PC-9 (cell line): ENCODE measurements at regions not wholly inside any gene's neighbourhood (a gene's known extent, or its start where the extent isn't known, plus 50 kb on each side); places are given as distances from the start of the nearest gene placed in this dataset.

Experiments used
- BruUV-seq: library from RNA; stranded (reverse); fragments of 400-500 nt; replicated peaks from 2 replicates; lab custom pipeline; 2021; lab: Mats Ljungman, UMichigan
- CTCF ChIA-PET: fragments of 300-600 bp; sonication (Branson Sonifier 250); formaldehyde crosslinking; loops from one replicate; lab custom pipeline; 2022; ENCODE audit warnings: antibody characterized with exemption; lab: Charles Lee
- POLR2A ChIA-PET: fragments of 300-600 bp; sonication (Branson Sonifier 250); formaldehyde crosslinking; loops from one replicate; lab custom pipeline; 2022; ENCODE audit warnings: antibody characterized with exemption; ENCODE audit not compliant: unreplicated experiment; lab: Charles Lee
- DNase-seq, 2 experiments: peaks; one replicate each; pipeline versions ENCODE4 v3.0.0 to v3.0.0-alpha.2; 2015 to 2022; ENCODE audit warnings: mixed read lengths in 1 of 2
- H2AFZ ChIP-seq: fragments of 200-600 bp; sonication (generic); 2 replicates; pipeline ENCODE4 v1.8.1; 2017; ENCODE audit warnings: antibody characterized with exemption
- H3F3A ChIP-seq: fragments of 200-600 bp; sonication (generic); 2 replicates; pipeline ENCODE4 v1.8.1; 2017; ENCODE audit warnings: antibody characterized with exemption, mild to moderate bottlenecking, low read depth; ENCODE audit not compliant: insufficient read depth
- H3K27ac ChIP-seq: fragments of 200-600 bp; sonication (generic); 2 replicates; pipeline ENCODE4 v1.6.1; 2016; ENCODE audit warnings: mixed run types
- H3K27me3 ChIP-seq: fragments of 200-600 bp; sonication (generic); 2 replicates; pipeline ENCODE4 v1.6.1; 2016; ENCODE audit warnings: low read depth, mixed run types; ENCODE audit not compliant: insufficient read depth
- H3K36me3 ChIP-seq: fragments of 200-600 bp; sonication (generic); 2 replicates; pipeline ENCODE4 v1.6.1; 2016; ENCODE audit warnings: low read depth, mixed run types
- H3K4me1 ChIP-seq: fragments of 200-600 bp; sonication (generic); replicated peaks from 2 replicates; pipeline ENCODE4 v1.6.1; 2016; ENCODE audit warnings: mixed run types; ENCODE audit not compliant: insufficient read depth
- H3K4me2 ChIP-seq: fragments of 200-600 bp; sonication (generic); 2 replicates; pipeline ENCODE4 v1.6.1; 2017; ENCODE audit warnings: mixed run types
- H3K4me3 ChIP-seq: fragments of 200-600 bp; sonication (generic); 2 replicates; pipeline ENCODE4 v1.6.1; 2016; ENCODE audit warnings: mixed run types
- H3K79me2 ChIP-seq: fragments of 200-600 bp; sonication (generic); 2 replicates; pipeline ENCODE4 v1.6.1; 2017; ENCODE audit warnings: low read depth, mixed run types
- H3K9me2 ChIP-seq: fragments of 200-600 bp; sonication (generic); 2 replicates; pipeline ENCODE4 v1.8.1; 2017; ENCODE audit warnings: mild to moderate bottlenecking; ENCODE audit not compliant: insufficient read depth
- H3K9me3 ChIP-seq: fragments of 200-600 bp; sonication (generic); 2 replicates; pipeline ENCODE4 v1.8.1; 2016; ENCODE audit warnings: low read depth; ENCODE audit not compliant: insufficient read depth
- H4K20me1 ChIP-seq: fragments of 200-600 bp; sonication (generic); 2 replicates; pipeline ENCODE4 v1.8.1; 2017; ENCODE audit not compliant: insufficient read depth
- CTCF ChIP-seq: fragments of 200-600 bp; sonication (generic); conservative IDR thresholded peaks from 2 replicates; pipeline ENCODE4 v1.6.1; 2017; ENCODE audit warnings: mixed run types, antibody characterized with exemption, mild to moderate bottlenecking, moderate library complexity
- EZH2 ChIP-seq: fragments of 200-600 bp; sonication (generic); IDR thresholded peaks from 2 replicates; pipeline ENCODE4 v1.8.0; 2017; ENCODE audit warnings: antibody characterized with exemption, low read depth
- intact Hi-C: fragments of 100-400 bp; cut with micrococcal nuclease; formaldehyde crosslinking; loops from one replicate; pipeline ENCODE4 v1.10.0; 2022; ENCODE audit not compliant: unreplicated experiment

- Histone ChIP-seq H3F3A (no peaks in the 10 kb centered on the region), H3K4me2 (no peak overlapping the region), H2AFZ (no peak overlapping the region), H3K27me3 (peaks cover 20% of the 10 kb centered on the region), H3K4me1 (no peaks in the 10 kb centered on the region), H3K27ac (no peak overlapping the region), H3K9me2 (no peaks in the 10 kb centered on the region), H3K9me3 (no peaks in the 10 kb centered on the region), H3K4me3 (no peak overlapping the region), H4K20me1 (no peaks in the 10 kb centered on the region), H3K36me3 (no peaks in the 10 kb centered on the region), H3K79me2 (no peaks in the 10 kb centered on the region)
- ChIA-PET POLR2A (no interaction called here), CTCF (no interaction called here)
- DNase-seq = no peak
- TF ChIP-seq EZH2 (no peak), CTCF (no peak)
- intact Hi-C loops = no loop called here
- no TSS peak for BruUV-seq
These were observed 65.8 kb upstream of the CFAP46 start for GRCh38 chr10:133008196-133008595.

GRCh38 chr10:133007360-133007858 lies 65.0 kb upstream of the CFAP46 start:
- POLR2A ChIA-PET = no interaction called here
- CTCF ChIA-PET = no interaction called here
- Histone ChIP-seq H3K4me3 (no peak overlapping the region), H4K20me1 (no peaks in the 10 kb centered on the region), H3K27me3 (peaks cover 26% of the 10 kb centered on the region), H2AFZ (no peak overlapping the region), H3K9me2 (no peaks in the 10 kb centered on the region), H3K27ac (no peak overlapping the region), H3K9me3 (no peaks in the 10 kb centered on the region), H3K79me2 (no peaks in the 10 kb centered on the region), H3K36me3 (no peaks in the 10 kb centered on the region), H3K4me1 (no peaks in the 10 kb centered on the region), H3F3A (no peaks in the 10 kb centered on the region), H3K4me2 (no peak overlapping the region)
- DNase-seq = no peak
- intact Hi-C loops = no loop called here
- BruUV-seq = no TSS peak
- TF ChIP-seq CTCF (no peak), EZH2 (no peak)

GRCh38 chr10:133006806-133007205 lies 64.4 kb upstream of the CFAP46 start:
- Histone ChIP-seq H3K27ac (no peak overlapping the region), H3K4me1 (no peaks in the 10 kb centered on the region), H3K36me3 (no peaks in the 10 kb centered on the region), H3K9me3 (no peaks in the 10 kb centered on the region), H3K4me3 (no peak overlapping the region), H3K4me2 (no peak overlapping the region), H3F3A (no peaks in the 10 kb centered on the region), H2AFZ (no peak overlapping the region), H3K9me2 (no peaks in the 10 kb centered on the region), H4K20me1 (no peaks in the 10 kb centered on the region), H3K27me3 (peaks cover 32% of the 10 kb centered on the region), H3K79me2 (no peaks in the 10 kb centered on the region)
- DNase-seq = no peak
- BruUV-seq = no TSS peak
- TF ChIP-seq EZH2 (no peak), CTCF (no peak)
- CTCF ChIA-PET = no interaction called here
- intact Hi-C loops = no loop called here
- POLR2A ChIA-PET = no interaction called here
